Keratinocyte (primary cell): ENCODE measurements at regions not wholly inside any gene's neighbourhood (a gene's known extent, or its start where the extent isn't known, plus 50 kb on each side); places are given as distances from the start of the nearest gene placed in this dataset.

Experiments
- DNase-seq: peaks from one replicate; pipeline ENCODE4 v3.0.0-alpha.2; 2011; ENCODE audit warnings: low read depth, missing footprints, low spot score
- FAIRE-seq: peaks from 2 replicates; lab custom pipeline; 2011; peaks lifted over from hg19 to GRCh38; lab: Jason Lieb, UNC
- H2AFZ ChIP-seq: 2 replicates; pipeline ENCODE4 v1.6.0; 2012; ENCODE audit warnings: low read length, control low read depth, inconsistent platforms; ENCODE audit not compliant: control insufficient read depth
- H3K27ac ChIP-seq: 2 replicates; pipeline ENCODE4 v1.5.1; 2011; ENCODE audit warnings: low read length; ENCODE audit not compliant: control insufficient read depth, insufficient read depth
- H3K27me3 ChIP-seq: 3 replicates; pipeline ENCODE4 v1.6.0; 2011; ENCODE audit warnings: low read length; ENCODE audit not compliant: control insufficient read depth, insufficient read depth; ENCODE audit errors: extremely low read depth
- H3K36me3 ChIP-seq, 2 experiments: 2 replicates in 1 of 2; 3 replicates in 1 of 2; pipeline ENCODE4 v1.5.1; 2011; ENCODE audit warnings: low read length in 2 of 2, mild to moderate bottlenecking in 1 of 2; ENCODE audit not compliant: control insufficient read depth in 2 of 2, insufficient read depth in 2 of 2; ENCODE audit errors: extremely low read depth in 1 of 2
- H3K4me1 ChIP-seq: 3 replicates; pipeline ENCODE4 v1.5.1; 2011; ENCODE audit warnings: low read length; ENCODE audit not compliant: control insufficient read depth, insufficient read depth; ENCODE audit errors: extremely low read depth
- H3K4me2 ChIP-seq: 3 replicates; pipeline ENCODE4 v1.6.0; 2011; ENCODE audit warnings: low read depth, low read length; ENCODE audit not compliant: control insufficient read depth, insufficient read depth; ENCODE audit errors: extremely low read depth
- H3K4me3 ChIP-seq, 3 experiments: fragments of 200-600 bp in 1 of 3; sonication (generic) in 1 of 3; 2 replicates in 2 of 3; 3 replicates in 1 of 3; pipeline ENCODE4 v1.5.1; 2011 to 2016; ENCODE audit warnings: low read length in 3 of 3, mild to moderate bottlenecking in 3 of 3, control low read depth in 2 of 3, inconsistent platforms in 1 of 3, low read depth in 1 of 3, mixed read lengths in 1 of 3, mixed run types in 1 of 3, moderate library complexity in 1 of 3; ENCODE audit not compliant: control insufficient read depth in 2 of 3, insufficient read depth in 2 of 3; ENCODE audit errors: extremely low read depth in 1 of 3
- H3K79me2 ChIP-seq: 2 replicates; pipeline ENCODE4 v1.6.0; 2012; ENCODE audit warnings: low read length; ENCODE audit not compliant: control insufficient read depth, insufficient read depth
- H3K9ac ChIP-seq: 3 replicates; pipeline ENCODE4 v1.6.0; 2011; ENCODE audit warnings: low read length; ENCODE audit not compliant: control insufficient read depth, insufficient read depth; ENCODE audit errors: extremely low read depth
- H3K9me1 ChIP-seq: 3 replicates; pipeline ENCODE4 v1.6.0; 2011; ENCODE audit warnings: low read length; ENCODE audit not compliant: control insufficient read depth, insufficient read depth; ENCODE audit errors: extremely low read depth
- H3K9me3 ChIP-seq: 2 replicates; pipeline ENCODE4 v1.5.1; 2012; ENCODE audit warnings: low read depth, low read length; ENCODE audit not compliant: control insufficient read depth
- H4K20me1 ChIP-seq: 3 replicates; pipeline ENCODE4 v1.6.0; 2011; ENCODE audit warnings: low read length; ENCODE audit not compliant: control insufficient read depth, insufficient read depth; ENCODE audit errors: extremely low read depth
- CTCF ChIP-seq, 3 experiments: IDR thresholded peaks in 1 of 3; conservative IDR thresholded peaks in 1 of 3; optimal IDR thresholded peaks in 1 of 3; 2 replicates in 2 of 3; 3 replicates in 1 of 3; pipeline versions ENCODE3 to v1.5.1; 2011; ENCODE audit warnings: low read length in 3 of 3, mild to moderate bottlenecking in 3 of 3, moderate library complexity in 2 of 3, control low read depth in 1 of 3, inconsistent platforms in 1 of 3; ENCODE audit not compliant: insufficient read depth in 2 of 3; ENCODE audit errors: extremely low read depth in 1 of 3
- EZH2 ChIP-seq: IDR thresholded peaks from one replicate; pipeline ENCODE4 v1.6.1; 2012; ENCODE audit warnings: inconsistent platforms, mild to moderate bottlenecking, low read length, moderate library complexity
- dilution Hi-C: fragments of 300-500 bp; cut with MboI; formaldehyde crosslinking; loops from one replicate; pipeline ENCODE4 v1.7.0; 2020; ENCODE audit warnings: low sequenced_read_pairs; ENCODE audit not compliant: extremely low pct_ligation_motif_present

GRCh38 chr3:152196782-152197181 is 71.9 kb upstream of the MBNL1 start:
- no peak for FAIRE-seq
- Histone ChIP-seq H3K27me3 (no peaks in the 10 kb centered on the region), H3K27ac (no peak overlapping the region), H3K9me3 (no peaks in the 10 kb centered on the region), H2AFZ (no peak overlapping the region), H3K4me1 (no peaks in the 10 kb centered on the region), H3K9me1 (no peaks in the 10 kb centered on the region), H3K79me2 (no peaks in the 10 kb centered on the region), H3K4me3 (no peak overlapping the region), H4K20me1 (no peaks in the 10 kb centered on the region), H3K9ac (no peak overlapping the region), H3K4me2 (no peak overlapping the region), H3K36me3 (no peaks in the 10 kb centered on the region)
- DNase-seq = no peak
- no peak for TF ChIP-seq EZH2
- TF ChIP-seq CTCF (optimal IDR thresholded peaks at IDR 0.05 in 1 of 3, IDR thresholded peaks at IDR 0.05 in 1 of 3, conservative IDR thresholded peaks at IDR 0.05 in 1 of 3; ENCODE audit: extremely low read depth in 1 of 3, insufficient read depth in 2 of 3, low read length in 3 of 3) = no peak
- dilution Hi-C loops = no loop called here

GRCh38 chr3:152197451-152197850 is 71.3 kb upstream of the MBNL1 start:
- Histone ChIP-seq H3K4me2 (no peak overlapping the region), H4K20me1 (no peaks in the 10 kb centered on the region), H2AFZ (no peak overlapping the region), H3K9me1 (no peaks in the 10 kb centered on the region), H3K9me3 (no peaks in the 10 kb centered on the region), H3K36me3 (no peaks in the 10 kb centered on the region), H3K79me2 (no peaks in the 10 kb centered on the region), H3K9ac (no peak overlapping the region), H3K4me3 (no peak overlapping the region), H3K27me3 (no peaks in the 10 kb centered on the region), H3K4me1 (no peaks in the 10 kb centered on the region), H3K27ac (no peak overlapping the region)
- no peak for FAIRE-seq
- no peak for TF ChIP-seq EZH2
- no peak for TF ChIP-seq CTCF (optimal IDR thresholded peaks at IDR 0.05 in 1 of 3, IDR thresholded peaks at IDR 0.05 in 1 of 3, conservative IDR thresholded peaks at IDR 0.05 in 1 of 3; ENCODE audit: extremely low read depth in 1 of 3, insufficient read depth in 2 of 3, low read length in 3 of 3)
- DNase-seq = no peak
- dilution Hi-C loops = no loop called here
